ENCODE measurements at regions not wholly inside any gene's neighbourhood (a gene's known extent, or its start where the extent isn't known, plus 50 kb on each side); places are given as distances from the start of the nearest gene placed in this dataset.

GRCh38 chr2:158914066-158914465, 54.4 kb upstream of the TANC1 start:
- Histone ChIP-seq H2AK5ac (ENCODE audit: low read depth, low read length) (no peak overlapping the region), H4K5ac (ENCODE audit: insufficient read length, low read depth, low read length) (no peak overlapping the region), H3K27ac (ENCODE audit: low read depth, low read length) (no peak overlapping the region), H3K4me3 (ENCODE audit: extremely low read depth in 1 of 4, insufficient read depth in 2 of 4, low read depth in 3 of 4, low read length in 4 of 4) (no peak overlapping the region), H3K4ac (replicated peaks; ENCODE audit: insufficient read length, low read depth, low read length) (no peak overlapping the region), H2BK120ac (replicated peaks; ENCODE audit: low read depth, low read length) (peak overlapping the region; percentile 81), H3K14ac (ENCODE audit: insufficient read length) (no peak overlapping the region), H3K18ac (ENCODE audit: extremely low read depth, low read length) (no peak overlapping the region), H3K79me2 (ENCODE audit: control insufficient read depth in 1 of 2, insufficient read depth in 2 of 2, low read length in 2 of 2) (no peaks in the 10 kb centered on the region), H3K27me3 (replicated peaks in 1 of 4; ENCODE audit: control insufficient read depth in 3 of 4, extremely low read depth in 1 of 4, insufficient read depth in 3 of 4, low read length in 3 of 4) (no peaks in the 10 kb centered on the region), H4K8ac (ENCODE audit: extremely low read depth, insufficient read depth, low read length) (no peak overlapping the region), H3K79me1 (ENCODE audit: low read depth, low read length) (no peaks in the 10 kb centered on the region), H3K36me3 (ENCODE audit: control insufficient read depth in 2 of 4, insufficient read depth in 4 of 4, low read length in 3 of 4) (no peaks in the 10 kb centered on the region), H3K23me2 (ENCODE audit: low read depth, low read length) (no peaks in the 10 kb centered on the region), H3K56ac (replicated peaks; ENCODE audit: insufficient read length, low read depth, low read length) (no peak overlapping the region), H3K4me1 (replicated peaks in 1 of 4; ENCODE audit: control insufficient read depth in 3 of 4, insufficient read depth in 4 of 4, low read length in 3 of 4) (peaks cover 0 to 7% (median 1%) of the 10 kb centered on the region in 4 experiments; a peak in 2 of 7 replicates), H2BK15ac (ENCODE audit: low read length) (no peak overlapping the region), H2AFZ (ENCODE audit: low read length) (no peak overlapping the region), H3K23ac (ENCODE audit: insufficient read length) (no peak overlapping the region), H4K91ac (replicated peaks; ENCODE audit: insufficient read length, low read length) (no peak overlapping the region), H3K4me2 (ENCODE audit: insufficient read depth in 1 of 2, low read depth in 2 of 2, low read length in 2 of 2) (no peak overlapping the region), H2BK20ac (ENCODE audit: low read length) (no peak overlapping the region), H3K9ac (replicated peaks in 1 of 4; ENCODE audit: extremely low read depth in 1 of 4, low read depth in 3 of 4, low read length in 3 of 4) (no peak overlapping the region), H4K20me1 (replicated peaks in 1 of 2; ENCODE audit: control insufficient read depth in 1 of 2, insufficient read depth in 2 of 2, low read length in 2 of 2) (no peaks in the 10 kb centered on the region), H3K9me3 (ENCODE audit: insufficient read depth in 2 of 2, low read depth in 1 of 2, low read length in 1 of 2) (no peaks in the 10 kb centered on the region; a peak in 1 of 4 replicates), H2BK12ac (ENCODE audit: low read depth, low read length) (no peak overlapping the region), H2BK5ac (ENCODE audit: low read depth, low read length) (no peak overlapping the region)
- no peak for FAIRE-seq
- no peak for TF ChIP-seq RBBP5 (IDR thresholded peaks at IDR 0.05; ENCODE audit: borderline replicate concordance, low read depth, low read length)
- no peak for DNase-seq (ENCODE audit: low read depth in 1 of 2, low spot score in 2 of 2)
- ChIA-PET CTCF (ENCODE audit: partially characterized antibody) (interaction anchor here (0.9 kb wide), 1 partner anchor 11 kb away, joined by 3 read pairs; no protein-coding TSS in a partner anchor), POLR2A (ENCODE audit: partially characterized antibody) (no interaction called here)
